GM23338 (cell line): ENCODE measurements at regions not wholly inside any gene's neighbourhood (a gene's known extent, or its start where the extent isn't known, plus 50 kb on each side); places are given as distances from the start of the nearest gene placed in this dataset.

Source experiments
- EZH2 ChIP-seq: fragments of 200-600 bp; sonication (generic); IDR thresholded peaks from one replicate; pipeline ENCODE4 v1.8.0; 2017; ENCODE audit warnings: antibody characterized with exemption, mild to moderate bottlenecking, low read depth; ENCODE audit not compliant: unreplicated experiment
- EZH2phosphoT487 ChIP-seq: fragments of 200-600 bp; sonication (generic); IDR thresholded peaks from one replicate; pipeline ENCODE4 v1.8.1; 2018; ENCODE audit warnings: antibody characterized with exemption; ENCODE audit not compliant: unreplicated experiment
- JUNB ChIP-seq: IDR thresholded peaks from one replicate; pipeline ENCODE4 v1.6.1; 2016; ENCODE audit warnings: antibody characterized with exemption; ENCODE audit not compliant: unreplicated experiment
- POLR2AphosphoS5 ChIP-seq: IDR thresholded peaks from 2 replicates; pipeline ENCODE4 v1.6.1; 2016; ENCODE audit warnings: antibody characterized with exemption, low read depth
- TF ChIP-seq, protein P1 (sequence below), 2 experiments: fragments of 200-600 bp in 1 of 2; sonication (generic) in 1 of 2; conservative IDR thresholded peaks; 2 replicates each; pipeline versions ENCODE4 v1.5.1 to v1.6.1; 2016 to 2017; ENCODE audit warnings: antibody characterized with exemption in 2 of 2, low read depth in 2 of 2, mild to moderate bottlenecking in 2 of 2, moderate library complexity in 1 of 2

DNA sequence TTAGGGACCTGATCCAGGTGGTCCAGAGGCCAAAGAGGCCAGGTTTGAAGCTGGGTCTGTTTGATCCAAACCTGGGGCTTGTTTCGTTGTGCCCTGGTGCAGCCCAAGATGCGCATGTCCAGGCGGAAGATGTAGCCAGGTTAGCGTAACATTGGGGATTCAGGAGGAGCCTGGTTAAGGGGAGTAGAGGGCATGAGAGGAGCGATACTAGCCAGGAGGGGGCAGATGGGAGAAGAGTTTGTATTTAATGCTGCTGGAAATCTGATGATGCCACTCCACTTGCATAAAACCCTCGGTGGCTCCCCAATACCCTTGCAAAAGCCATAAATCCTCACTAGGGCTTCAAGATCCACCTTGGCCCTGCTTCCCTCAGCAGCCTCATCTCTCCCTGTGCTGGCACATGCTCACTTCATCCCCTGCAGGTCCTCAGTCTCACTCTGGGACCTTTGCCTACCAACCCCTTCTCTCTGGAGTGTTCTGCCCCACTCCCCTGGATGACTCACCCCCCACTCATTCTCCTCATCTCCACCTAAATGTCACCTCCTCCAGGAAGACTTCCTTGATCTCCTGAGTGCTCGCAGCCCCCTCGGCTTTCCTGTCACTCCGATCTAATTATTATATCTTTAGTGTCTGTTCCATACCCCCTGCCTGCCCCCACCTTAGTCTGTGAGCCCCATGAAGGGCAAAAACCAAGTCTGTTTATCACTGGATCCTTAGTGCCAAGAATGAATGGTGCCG, 95.9 kb downstream of the MIAT start:
- TF ChIP-seq, protein P1, sequence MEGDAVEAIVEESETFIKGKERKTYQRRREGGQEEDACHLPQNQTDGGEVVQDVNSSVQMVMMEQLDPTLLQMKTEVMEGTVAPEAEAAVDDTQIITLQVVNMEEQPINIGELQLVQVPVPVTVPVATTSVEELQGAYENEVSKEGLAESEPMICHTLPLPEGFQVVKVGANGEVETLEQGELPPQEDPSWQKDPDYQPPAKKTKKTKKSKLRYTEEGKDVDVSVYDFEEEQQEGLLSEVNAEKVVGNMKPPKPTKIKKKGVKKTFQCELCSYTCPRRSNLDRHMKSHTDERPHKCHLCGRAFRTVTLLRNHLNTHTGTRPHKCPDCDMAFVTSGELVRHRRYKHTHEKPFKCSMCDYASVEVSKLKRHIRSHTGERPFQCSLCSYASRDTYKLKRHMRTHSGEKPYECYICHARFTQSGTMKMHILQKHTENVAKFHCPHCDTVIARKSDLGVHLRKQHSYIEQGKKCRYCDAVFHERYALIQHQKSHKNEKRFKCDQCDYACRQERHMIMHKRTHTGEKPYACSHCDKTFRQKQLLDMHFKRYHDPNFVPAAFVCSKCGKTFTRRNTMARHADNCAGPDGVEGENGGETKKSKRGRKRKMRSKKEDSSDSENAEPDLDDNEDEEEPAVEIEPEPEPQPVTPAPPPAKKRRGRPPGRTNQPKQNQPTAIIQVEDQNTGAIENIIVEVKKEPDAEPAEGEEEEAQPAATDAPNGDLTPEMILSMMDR (conservative IDR thresholded peaks at IDR 0.05; ENCODE audit: low read depth in 2 of 2): peak; percentile 38 to 46; a peak in 3 of 4 replicates
- TF ChIP-seq EZH2 (no peak), POLR2AphosphoS5 (no peak), JUNB (no peak), EZH2phosphoT487 (no peak)
